NCI-H2107 treated with DMSO at 0.1 percent for 48 hours (cell line): ENCODE measurements at regions not wholly inside any gene's neighbourhood (a gene's known extent, or its start where the extent isn't known, plus 50 kb on each side); places are given as distances from the start of the nearest gene placed in this dataset.

Experiments used
- DNase-seq: peaks from one replicate; lab custom pipeline; 2025; ENCODE audit not compliant: unreplicated experiment; lab: John Stamatoyannopoulos, UW

GRCh38 chr18:8942909-8943545 is 159.5 kb upstream of the NDUFV2 start:
- DNase-seq, result no peak

DNA sequence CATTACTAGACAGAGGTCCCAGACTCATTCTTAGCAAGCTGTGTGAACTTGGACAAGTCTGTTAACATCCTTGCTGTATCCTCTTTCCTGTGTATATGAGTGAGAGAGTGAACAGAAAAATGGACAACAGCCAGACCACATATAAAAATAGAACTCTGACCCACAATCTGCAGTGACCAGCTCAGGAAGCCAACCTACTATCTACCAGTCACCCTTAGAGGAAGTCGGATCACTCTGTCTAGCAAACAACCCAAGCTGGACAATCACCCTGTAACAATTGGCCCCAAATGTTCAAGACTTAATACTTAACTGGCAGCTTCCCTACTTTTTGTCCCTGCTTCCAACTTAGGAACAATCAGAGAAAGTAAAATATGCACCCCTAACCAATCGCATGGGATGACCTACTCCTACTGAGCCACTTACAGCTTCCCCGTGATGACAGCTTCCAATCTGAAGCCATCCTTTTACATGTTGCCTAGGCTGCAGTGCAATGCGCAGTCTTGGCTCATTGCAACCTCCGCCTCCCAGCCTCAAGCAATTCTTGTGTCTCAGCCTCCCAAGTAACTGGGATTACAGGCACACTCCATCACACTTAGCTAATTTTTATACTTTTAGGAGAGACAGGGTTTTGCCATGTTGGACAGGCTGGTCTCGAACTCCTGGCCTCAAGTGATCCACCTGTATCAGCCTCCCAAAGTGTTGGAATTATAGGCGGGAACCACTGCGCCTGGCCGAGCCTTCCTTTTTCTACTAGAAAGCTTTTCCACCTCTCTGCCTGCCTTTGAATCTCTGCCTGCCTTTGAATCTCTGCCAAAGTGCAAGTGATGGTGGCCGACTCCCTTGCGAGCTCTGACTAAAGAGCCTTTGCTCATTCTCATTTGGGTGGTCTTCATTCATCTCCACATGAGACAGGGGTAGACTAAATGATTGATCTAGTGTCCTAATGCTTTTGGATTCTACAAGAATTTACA is 158.3 kb upstream of the NDUFV2 start:
- no peak for DNase-seq

GRCh38 chr18:8944871-8945245 is 157.6 kb upstream of the NDUFV2 start:
- no peak for DNase-seq

DNA sequence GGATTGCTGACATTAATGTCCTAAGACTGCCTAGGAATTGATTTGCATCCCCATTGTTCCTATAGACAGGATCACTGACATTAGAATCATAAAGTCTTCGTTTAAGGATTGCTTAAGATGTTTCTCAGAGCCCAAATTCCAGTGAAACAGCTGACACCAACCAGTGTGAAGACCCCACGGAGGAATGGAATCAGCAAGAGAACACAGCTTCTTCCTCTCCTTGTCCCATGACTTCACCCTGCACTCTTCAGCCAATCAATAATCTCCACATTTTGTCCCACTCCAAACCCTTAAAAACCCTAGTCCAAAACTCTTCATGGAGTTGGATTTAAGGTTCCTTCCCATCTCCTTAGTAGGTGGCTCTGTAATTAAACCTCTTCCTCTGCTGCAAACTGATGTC is 157.0 kb upstream of the NDUFV2 start:
- no peak for DNase-seq

DNA sequence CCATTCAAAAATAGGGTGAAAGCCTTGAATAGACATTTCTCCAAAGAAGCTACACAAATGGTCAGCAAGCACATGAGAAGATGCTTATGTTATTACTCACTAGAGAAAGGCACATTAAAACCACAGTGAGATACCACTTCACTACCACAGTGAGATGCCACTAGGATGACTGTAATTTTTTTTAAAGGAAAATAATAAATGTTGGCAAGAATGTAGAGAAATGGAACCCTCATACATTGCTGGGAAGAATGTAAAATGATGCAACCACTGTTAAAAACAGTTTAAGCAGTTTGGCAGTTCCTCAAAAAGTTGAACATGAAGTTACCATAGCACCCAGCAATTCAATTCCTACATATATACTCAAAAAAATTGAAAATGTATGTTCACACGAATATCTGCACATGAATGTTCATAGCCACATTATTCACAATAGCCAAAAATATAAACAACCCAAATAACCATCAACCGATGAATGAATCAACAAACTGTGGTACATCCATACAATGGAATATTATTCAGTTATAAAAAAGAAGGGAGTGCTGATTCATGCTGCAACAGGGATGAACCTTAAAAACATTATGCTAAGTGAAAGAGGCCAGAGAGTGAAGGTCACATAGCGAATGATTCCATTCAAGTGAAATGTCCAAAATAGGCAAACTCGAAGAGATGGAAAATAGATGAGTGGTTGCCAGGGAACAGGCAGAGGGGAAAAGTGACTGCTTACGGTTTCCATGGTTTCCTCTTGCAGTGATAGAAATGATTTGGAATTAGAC is 156.2 kb upstream of the NDUFV2 start:
- no peak for DNase-seq

GRCh38 chr18:8947566-8947965 is 154.9 kb upstream of the NDUFV2 start:
- DNase-seq, result no peak

- no peak for DNase-seq
Observed at GRCh38 chr18:8948011-8948410, 154.5 kb upstream of the NDUFV2 start.

DNA sequence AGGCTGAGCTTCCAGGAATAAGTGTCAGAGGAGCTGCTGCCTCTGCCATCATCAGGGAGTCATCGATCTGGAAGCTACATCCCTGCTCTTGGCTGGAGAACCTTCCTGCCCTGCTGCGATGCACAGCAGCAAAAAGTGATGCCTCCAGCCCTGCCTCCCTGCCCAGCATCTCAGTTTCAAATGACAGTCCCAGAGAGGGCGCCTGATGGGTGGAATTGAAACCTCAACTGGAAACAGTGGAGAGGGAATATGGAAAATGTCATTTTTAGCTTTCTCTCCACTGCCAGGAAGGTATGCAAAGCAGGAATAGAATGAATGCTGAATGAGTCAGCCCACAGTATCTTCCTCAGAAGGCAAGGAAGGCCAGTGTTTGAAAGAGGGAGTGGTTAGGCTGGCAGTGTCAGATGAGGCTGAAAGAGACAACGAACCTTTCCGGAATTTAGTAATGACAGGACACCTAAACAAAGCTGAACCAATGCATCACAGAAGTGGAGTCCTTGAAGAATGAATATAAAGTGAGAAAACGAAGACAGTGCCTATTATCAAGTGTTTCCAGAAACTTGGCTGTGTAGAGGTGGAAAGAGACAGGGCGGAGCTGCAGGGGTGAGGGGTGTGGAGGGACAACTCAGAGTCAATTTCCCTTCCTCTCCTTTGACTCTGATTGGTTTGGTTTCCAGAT is 153.9 kb upstream of the NDUFV2 start:
- no peak for DNase-seq

DNA sequence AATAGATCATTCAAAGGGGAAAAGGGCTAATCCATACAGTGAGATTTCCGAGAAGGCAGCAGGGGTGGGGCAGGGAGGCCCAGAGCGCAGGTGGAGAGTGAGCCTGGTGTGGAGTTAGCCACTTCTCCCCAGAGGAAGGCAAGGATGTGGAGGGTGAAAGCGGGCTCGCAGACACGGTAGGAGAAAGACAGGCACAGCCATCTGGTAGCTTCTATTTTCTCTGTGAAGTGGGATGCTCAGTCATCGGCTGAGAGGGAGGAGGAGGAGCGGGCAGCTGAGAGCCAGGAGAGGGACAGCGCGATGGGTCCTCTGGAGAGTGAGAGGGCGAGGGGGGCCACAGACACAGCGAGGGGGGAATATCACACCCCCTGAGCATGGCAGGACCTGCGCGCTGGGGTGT is 153.3 kb upstream of the NDUFV2 start:
- DNase-seq, result no peak

GRCh38 chr18:8951491-8951890 is 151.0 kb upstream of the NDUFV2 start:
- DNase-seq, result no peak

DNA sequence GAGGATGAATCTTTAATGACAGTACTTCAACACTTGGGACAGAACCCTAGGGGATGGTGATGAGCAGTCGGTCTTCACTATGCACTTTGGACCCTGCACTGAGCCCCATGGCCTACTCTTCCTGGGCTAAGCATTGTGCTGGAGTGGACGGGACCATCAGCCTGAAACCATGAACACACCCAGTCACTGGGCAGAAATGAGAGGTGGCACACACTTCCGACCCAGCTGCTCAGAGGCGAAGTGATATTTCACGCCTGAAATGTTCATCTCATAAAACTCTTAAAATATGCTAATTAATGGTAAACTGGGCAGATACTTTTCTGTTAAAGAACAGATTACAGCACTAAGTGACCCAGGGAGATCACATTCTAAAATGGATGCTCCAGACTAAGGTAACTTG is 150.3 kb upstream of the NDUFV2 start:
- DNase-seq, result no peak

GRCh38 chr18:8952769-8953760 is 149.4 kb upstream of the NDUFV2 start:
- DNase-seq, result no peak

DNA sequence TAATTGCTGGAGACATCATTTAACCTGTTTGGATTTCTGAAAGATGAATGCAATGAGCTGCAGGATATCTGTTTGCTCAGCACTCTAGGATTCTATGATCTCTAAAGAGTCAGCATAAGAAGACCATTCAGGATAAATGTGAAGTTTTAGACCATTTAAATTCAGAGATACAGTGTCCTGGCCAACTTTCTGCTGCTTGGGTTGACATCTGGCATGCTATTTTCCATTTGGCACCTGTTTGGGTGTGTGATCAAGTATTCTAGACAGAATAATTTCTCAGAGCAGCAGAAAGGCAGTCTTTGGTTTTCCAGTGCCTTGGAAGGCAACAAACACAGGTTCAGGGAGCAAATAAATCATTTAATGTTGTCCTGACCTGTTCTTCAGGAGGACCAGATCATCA is 144.8 kb upstream of the NDUFV2 start:
- DNase-seq, result no peak

DNA sequence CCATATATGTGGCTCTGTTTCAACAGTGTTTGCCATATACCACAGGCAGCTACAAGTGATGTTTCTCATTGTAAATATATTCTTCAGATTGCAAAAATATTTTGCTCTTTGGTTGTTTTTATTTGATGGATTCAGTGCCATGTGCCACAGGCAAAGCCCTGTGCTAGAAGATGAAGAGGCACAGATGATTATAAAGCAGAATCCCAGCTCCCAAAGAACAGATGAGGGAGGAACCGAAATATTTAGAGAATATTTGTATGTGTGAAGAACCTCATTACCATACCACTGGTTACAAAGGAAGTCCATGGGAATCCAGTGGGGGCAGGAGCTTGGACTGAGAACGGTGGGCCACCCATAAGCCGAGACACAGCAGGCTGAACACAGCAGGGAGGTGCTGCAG is 143.8 kb upstream of the NDUFV2 start:
- no peak for DNase-seq

DNA sequence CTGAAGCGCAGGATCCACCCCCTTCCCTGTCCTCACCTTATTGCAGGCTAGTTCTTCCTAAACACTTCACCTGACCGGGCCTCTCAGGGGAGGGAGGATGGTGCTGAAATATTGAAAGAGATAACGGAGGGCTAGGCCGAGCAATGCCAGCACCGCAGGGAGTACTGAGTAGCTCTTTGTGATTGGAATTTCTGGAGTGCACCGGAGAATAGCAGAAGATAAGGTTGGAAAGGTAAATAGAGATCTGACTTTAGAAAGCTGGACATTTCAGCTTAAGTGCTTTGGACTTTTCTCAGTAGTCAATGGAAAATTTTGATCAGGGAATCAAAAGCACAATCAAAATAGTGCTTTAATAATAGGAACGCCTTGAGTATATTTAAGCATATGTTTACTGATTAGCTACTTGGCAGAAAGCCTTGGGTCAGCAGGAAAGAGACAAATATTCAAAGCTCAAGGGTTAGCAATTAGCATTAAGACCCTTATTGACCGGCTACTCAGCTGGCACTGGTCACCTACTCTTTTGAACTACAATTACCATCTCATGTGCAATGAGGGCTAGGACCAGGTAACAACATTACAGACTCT is 142.9 kb upstream of the NDUFV2 start:
- DNase-seq, result no peak

DNA sequence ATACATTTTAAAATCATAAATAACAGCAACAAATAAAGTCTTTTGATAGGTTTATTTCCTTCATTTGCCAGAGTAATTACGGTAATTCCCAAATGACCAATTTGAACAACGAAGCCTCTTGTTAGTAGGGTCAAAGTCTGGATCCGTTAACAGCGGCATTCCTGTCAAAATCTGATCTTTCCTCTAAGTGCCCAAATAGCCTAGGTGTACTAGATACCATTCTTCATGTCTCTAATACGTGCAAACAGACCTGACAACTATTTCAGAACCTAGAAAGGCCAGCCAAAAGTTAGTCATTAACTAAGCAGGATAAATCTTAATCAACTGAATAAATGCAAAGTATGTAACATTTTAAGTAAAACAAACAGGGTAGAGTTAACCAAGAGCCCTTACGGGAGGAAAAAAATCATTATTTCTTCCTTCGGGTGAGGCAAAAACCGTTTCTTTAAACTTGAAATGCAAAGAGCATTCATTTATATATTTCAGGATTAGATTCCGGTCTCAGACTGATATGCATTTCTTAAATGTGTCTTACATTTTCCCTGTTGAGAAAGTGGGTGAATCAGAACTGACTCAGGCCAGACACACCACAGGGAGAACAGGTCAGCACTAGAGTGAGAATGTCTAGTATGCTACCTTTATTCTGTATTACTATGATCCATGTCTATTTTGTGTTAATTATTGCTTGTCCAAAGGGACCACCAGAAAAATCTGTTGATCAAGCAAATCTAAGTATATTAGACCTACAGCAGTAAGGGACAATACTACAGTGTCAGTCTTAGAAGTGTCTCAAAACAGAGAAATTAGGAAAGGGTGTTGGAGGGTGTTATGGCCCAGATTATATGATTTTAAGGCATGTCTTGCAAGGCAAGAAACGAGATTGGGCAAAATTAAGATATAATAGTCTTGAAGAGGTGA is 141.5 kb upstream of the NDUFV2 start:
- DNase-seq, result no peak

DNA sequence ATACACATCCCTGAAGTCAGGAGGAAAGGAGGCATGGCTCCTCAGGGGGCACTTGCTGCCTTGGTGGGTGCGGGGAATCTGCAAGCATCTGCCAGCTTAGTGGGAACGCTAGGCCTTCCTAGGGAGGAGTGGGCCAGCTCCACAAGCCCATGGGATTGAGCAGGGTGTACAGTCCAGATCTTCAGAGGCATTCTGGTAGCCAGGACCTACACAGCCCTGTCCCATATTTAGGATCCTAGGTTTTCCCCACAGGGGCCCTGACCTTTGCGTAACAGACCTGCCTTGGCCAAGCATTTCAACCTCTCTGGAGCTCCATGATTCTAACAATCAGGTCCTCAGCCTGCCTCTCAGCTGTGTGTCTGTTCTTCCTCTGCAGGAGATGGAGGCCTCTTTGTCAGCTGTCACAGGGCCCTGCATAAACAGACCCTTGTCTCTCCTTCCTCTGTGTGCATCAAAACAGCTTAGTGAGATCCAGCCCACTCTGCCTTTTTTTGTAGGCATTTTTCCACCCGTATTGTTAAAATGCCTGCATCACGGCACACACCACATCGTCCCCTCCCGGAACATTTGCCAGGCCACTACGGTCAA is 140.2 kb upstream of the NDUFV2 start:
- DNase-seq, result no peak
